Tibial nerve (tissue), 4 donors: ENCODE measurements at regions not wholly inside any gene's neighbourhood (a gene's known extent, or its start where the extent isn't known, plus 50 kb on each side); places are given as distances from the start of the nearest gene placed in this dataset.

ENCODE experiments used
- EP300 ChIP-seq, 2 donors: sonication (generic); formaldehyde crosslinking; IDR thresholded peaks; one replicate each; pipeline ENCODE4 v1.6.1; 2017; ENCODE audit warnings: antibody characterized with exemption in 2 of 2, mild to moderate bottlenecking in 1 of 2
- POLR2A ChIP-seq, 2 donors: fragments of 450-650 bp; IDR thresholded peaks; one replicate each; pipeline ENCODE4 v1.6.1; 2017; ENCODE audit warnings: antibody characterized with exemption in 2 of 2, mild to moderate bottlenecking in 2 of 2, moderate library complexity in 2 of 2
- TF ChIP-seq, protein P1 (sequence below), 5 experiments: fragments of 200-600 bp in 3 of 5; fragments of 450-650 bp in 2 of 5; sonication (generic) in 3 of 5; IDR thresholded peaks; one replicate each; pipeline ENCODE4 v1.5.1; 2016 to 2019; ENCODE audit warnings: antibody characterized with exemption in 5 of 5, mild to moderate bottlenecking in 3 of 5, moderate library complexity in 2 of 5

DNA sequence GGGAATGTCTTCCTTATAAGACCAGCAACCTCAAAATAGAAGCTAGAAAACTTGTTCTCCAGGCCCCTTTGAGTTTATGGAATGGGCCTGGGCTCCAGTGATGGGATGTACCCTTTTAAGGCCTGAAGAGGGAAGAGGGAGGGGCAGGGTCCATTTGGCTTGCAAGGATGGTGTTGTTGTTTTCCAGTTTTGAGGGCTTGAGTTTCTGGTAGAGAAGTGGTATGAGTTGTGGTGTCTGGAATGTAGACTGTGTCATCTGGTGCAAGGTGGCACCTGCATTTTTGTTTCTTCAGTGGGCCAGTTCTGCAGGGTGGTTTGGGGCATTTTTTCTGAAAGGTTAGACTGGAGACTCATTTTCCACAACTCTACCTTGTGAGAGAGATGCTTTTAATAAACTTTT is 90.1 kb downstream of the ZNF777 start:
- TF ChIP-seq, protein P1, sequence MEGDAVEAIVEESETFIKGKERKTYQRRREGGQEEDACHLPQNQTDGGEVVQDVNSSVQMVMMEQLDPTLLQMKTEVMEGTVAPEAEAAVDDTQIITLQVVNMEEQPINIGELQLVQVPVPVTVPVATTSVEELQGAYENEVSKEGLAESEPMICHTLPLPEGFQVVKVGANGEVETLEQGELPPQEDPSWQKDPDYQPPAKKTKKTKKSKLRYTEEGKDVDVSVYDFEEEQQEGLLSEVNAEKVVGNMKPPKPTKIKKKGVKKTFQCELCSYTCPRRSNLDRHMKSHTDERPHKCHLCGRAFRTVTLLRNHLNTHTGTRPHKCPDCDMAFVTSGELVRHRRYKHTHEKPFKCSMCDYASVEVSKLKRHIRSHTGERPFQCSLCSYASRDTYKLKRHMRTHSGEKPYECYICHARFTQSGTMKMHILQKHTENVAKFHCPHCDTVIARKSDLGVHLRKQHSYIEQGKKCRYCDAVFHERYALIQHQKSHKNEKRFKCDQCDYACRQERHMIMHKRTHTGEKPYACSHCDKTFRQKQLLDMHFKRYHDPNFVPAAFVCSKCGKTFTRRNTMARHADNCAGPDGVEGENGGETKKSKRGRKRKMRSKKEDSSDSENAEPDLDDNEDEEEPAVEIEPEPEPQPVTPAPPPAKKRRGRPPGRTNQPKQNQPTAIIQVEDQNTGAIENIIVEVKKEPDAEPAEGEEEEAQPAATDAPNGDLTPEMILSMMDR (IDR thresholded peaks at IDR 0.05): no peak
- TF ChIP-seq POLR2A (IDR thresholded peaks at IDR 0.05) (no peak), EP300 (IDR thresholded peaks at IDR 0.05) (no peak)
